Hematopoietic multipotent progenitor cell treated with erythropoietin and hydrocortisone succinate and interleukin-3 and kit ligand, for 15 days (in vitro differentiated cells): ENCODE measurements at regions not wholly inside any gene's neighbourhood (a gene's known extent, or its start where the extent isn't known, plus 50 kb on each side); places are given as distances from the start of the nearest gene placed in this dataset.

Experiments
- DNase-seq: peaks from one replicate; pipeline ENCODE4 v3.0.0-alpha.2; 2015; ENCODE audit warnings: low spot score

DNA sequence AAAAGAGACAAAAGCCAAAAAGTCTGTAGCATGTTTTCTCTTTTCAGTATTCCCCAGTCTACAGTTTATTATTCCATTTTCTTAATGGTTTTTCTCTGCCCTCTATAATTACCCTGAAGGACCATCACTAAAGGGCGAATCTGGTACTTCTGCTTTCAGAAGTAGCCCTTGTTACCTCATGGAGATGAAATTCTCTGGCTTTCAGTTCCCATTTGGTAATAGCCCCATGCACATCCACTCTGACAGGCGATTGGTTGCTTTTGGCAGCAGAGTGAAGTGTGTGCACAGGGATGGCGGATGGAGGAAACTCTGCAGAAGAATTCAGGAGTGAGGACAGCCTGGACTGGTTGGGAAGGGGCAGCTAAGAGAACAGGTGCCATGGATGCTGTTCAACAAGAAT lies 66.3 kb upstream of the NABP1 start:
- no peak for DNase-seq

DNA sequence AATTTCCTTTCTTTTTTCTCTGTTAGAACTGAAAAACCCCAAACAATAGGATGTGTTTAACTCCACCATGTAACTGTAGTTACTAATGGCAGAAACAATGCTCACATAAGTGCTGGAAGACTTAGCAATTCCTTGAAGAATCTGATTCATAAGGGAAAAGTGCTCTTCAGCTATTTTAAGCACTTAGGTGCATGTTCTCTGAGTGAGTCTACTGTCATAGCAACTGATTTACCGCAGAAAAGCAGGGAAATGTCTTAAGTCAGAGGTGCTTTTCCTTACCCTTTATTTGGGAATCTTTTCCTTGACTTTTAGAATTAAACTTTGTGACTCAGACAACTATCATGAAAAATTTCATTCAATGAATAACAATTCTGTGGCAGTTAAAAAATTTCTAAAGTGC lies 65.4 kb upstream of the NABP1 start:
- DNase-seq: no peak

DNA sequence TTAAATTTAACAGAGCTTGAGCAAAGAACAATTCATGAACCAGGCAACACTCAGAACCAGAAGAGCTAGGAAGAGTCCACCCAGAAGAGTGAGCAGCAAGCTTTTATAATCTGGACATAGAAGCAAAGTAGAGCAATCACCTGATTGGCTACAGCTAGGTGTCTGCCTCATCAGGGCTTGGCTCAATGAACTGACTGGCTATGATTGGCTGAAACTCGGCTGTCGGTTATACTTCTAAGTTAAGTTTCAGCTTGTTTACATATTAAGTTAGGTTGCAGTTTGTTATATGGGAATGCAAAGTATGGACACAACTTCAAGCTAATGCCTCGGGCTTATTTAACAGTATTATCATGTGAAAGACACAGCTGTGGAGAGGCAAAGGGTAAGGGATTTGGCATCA lies 63.2 kb upstream of the NABP1 start:
- DNase-seq: no peak

DNA sequence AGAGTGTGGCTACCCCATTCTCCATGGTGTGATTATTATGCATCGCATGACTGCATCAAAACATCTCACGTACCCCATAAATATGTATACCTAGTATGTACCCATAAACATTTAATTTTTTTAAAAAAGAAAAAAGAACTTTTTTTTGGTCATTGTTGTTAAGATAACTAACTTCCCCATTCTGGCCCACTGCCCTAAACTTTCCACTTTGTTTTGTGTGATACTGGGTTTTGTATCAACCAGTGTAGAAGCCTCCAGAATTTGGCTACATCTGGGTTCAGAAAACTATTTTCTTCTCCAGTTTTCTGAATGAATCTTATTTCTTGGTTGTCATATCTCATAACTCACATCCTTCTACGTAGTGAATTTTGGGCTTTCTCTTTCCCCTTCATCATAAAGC lies 62.3 kb upstream of the NABP1 start:
- DNase-seq: no peak

DNA sequence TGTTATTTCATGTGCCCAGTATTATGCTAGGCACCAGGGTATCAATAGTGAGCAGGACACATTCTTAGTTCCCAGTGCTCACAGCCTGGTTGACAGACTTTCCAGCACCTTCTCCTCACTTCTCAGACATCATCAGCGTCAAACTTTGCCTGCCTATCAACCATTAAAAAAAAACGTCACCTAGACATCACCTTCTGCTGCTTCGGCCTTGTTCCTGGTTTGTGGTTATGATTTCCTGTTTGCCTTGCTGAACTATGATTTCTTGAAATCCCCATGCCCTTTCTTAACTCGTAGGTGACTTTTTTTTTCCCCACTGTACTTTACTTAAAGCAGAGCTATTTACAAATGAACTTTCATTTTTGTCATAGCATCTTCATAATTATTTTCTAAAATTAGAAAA lies 60.4 kb upstream of the NABP1 start:
- no peak for DNase-seq

DNA sequence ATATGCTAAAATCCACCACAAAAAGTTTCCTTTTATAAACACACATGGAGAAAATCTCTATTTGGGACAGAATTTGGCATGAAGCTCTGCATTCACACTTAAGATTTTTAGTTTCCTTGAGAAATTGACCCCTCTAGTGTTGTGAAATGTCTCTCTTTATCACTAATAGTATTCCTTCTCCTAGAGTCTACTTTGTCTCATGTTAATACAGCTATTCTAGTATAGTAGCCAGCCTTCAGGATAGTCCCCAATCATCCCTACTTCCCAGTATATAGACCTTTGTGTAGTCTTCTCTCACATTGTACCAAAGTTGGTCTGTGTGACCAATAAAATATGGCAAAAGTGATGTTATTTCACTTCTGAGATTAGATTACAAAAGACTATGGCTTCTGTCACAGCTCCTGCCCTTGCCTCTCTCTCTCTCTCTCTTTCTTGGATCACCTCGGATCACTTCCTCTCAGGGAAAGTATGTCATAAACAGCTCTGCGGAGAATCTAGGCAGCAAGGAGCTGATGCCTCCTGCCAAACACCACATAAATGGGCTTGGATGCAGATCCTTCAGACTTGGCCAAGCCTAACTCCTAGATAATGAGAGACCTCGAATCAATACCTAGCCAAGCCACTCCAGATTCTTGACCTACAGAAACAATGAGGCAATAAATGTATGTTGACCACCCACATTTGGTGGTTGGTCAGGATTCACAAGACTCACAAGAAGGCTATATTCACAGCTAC lies 59.7 kb upstream of the NABP1 start:
- DNase-seq: no peak

DNA sequence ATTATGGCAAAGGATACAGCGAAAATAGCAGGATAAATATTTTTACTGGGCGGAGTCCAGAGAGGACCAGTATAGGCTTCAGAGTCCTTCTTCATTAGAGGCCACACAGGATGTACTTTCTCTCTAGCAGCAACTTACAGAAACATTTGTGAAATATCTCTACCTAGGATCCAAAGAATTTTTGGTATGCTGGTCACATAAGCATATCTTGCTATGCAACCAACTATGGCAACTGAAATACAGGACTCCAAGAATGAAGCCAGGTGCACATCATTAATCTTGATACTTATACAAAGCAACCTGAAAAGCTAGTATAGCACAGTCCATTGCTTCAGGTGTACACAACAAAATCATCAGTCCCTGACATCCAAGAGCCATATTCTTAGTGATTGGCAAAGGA lies 59.1 kb upstream of the NABP1 start:
- no peak for DNase-seq

DNA sequence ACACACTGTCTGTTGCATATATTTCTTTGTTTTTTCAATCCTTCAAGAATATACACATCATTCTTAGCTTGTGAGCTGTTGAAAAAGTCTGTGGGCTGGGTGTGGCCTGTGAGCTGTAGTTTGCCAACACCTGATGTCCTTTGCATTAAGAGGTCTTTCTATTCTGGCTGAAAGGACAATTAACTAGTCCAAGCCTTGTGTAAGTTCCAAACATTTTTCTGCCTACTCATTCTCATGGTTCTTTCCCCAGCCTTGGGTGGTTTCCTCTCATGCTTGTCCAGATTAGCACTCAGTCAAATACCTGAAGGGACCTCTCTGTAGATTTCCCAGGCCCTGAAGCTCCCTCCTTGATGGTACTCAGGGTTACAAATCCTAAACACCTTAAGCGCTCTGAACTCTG lies 57.8 kb upstream of the NABP1 start:
- no peak for DNase-seq

DNA sequence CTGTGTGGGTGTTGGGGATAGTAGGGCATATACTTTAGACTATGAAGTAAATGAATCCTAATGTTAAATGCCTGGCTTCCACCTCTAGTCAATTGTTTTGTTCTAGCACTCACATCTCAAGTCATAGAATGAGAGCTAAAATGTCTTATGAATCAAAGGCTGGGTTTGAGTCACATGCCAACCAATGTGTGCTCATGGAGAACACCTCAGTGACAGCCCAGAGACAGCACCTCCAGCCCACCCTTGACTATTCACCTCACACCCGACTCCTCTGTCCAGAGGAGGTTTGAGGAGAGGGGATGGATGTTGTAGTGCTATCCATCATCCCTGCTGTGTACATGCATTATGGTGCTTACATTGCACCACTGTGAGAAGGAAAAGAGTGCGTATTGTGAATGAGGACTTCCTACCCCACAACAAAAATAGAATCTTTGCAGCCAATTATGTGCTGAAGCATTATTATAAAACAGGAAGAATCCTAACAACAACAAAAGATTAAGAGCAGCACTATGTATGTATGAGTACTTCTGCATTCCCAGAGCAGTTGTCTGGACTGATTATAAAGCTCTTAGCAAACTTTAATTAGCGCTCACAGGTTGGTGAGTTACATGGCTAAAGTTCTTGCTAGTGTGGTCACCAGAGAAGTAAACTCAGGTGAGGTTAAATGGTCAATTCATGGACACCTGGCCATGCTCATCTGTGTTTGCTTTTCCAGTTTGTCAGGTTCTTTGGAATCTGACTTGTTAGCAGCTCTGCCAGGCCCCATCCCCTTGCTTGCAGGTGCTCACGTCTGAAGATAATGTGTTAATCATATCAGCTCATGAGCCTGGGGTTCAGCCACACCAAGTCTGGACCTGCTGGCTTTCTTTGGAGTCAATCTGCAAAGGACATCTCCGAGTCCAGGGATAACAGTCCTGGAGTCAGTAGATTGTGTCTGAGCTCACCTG lies 55.3 kb upstream of the NABP1 start:
- no peak for DNase-seq

DNA sequence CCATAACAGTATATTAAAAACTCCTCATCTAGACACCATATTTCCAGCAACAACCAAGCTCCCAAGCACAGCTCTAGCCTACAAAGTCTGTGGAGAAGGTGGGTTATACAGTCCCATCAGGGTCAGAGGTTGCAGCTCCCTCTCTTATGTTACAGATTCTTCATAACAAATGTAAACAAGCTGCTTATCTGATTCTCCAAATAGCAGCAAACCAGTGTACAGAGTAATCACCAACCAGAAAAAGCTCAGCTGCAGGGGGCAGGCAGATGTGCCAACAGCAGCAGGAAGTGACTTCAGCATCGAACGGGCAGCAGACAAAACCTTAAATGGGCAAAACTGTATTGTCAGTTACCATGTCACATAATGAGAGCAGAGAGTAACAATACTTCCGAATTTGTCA lies 52.9 kb upstream of the NABP1 start:
- DNase-seq: no peak

DNA sequence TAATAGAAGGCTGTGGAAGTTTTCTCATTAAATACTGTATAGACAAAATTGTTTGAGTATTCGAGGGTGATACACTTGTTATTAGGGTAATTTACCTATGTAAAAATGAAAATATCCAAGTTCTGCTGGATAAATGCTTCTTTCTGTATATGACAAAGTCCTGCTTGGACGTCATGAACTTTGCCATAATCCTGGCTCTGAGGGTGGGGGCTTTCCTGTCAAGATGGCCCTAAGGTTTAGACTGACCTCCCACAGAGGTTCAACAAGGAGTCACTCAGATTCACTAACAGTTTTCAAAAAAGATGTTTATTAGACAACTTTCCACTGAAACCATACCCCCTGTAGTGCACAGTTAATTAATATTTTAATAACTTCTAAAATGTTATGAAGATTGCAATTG lies 52.5 kb upstream of the NABP1 start:
- DNase-seq: no peak

DNA sequence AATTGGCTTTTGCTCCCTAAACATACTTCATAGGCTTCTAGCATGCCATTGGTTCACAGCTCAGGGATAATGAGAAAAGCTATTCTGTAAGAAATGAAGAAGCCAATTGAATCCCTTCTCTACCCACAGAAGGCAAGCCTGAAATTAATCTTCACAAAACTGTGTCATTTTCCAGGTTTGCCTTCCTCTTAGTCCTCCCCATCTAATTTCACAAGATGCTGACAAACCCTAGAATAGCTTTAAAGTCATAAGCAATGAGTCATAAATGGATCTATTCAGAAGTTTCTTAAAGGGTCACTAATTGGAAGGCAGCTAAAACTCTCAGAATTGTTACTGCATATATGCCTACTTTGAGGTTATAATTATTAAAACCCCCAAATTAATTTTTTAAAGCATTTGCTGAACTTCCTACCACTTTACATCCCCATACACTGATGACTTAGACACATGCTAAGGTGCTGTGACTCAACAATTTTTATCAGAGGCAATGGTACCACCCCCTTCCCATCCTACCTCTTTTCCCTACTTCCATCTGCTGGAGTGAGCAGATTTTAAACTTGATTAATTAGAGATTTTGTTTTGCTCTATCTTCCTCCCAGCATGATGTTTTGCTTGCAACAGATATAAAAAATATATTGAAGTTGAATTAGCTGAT lies 51.3 kb upstream of the NABP1 start:
- DNase-seq: no peak

DNA sequence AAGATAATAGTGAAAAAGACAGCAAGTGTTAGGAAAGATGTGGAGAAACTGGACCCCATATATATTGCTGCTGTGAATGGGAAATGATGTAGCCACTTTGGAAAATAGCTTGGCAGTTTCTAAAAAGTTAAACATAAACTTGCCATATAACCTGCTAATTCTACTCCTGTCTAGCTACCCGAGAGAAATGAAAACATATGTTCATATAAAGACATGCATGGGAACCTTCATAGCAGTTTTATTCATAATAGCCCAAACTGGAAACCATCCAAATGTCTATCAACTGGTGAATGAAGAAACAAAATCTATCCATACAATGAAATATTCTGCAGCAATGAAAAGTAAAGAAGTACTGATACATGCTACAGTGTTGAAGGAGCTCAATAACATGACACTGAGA lies 50.4 kb upstream of the NABP1 start:
- no peak for DNase-seq
